ENCODE measurements at regions not wholly inside any gene's neighbourhood (a gene's known extent, or its start where the extent isn't known, plus 50 kb on each side); places are given as distances from the start of the nearest gene placed in this dataset.

DNA sequence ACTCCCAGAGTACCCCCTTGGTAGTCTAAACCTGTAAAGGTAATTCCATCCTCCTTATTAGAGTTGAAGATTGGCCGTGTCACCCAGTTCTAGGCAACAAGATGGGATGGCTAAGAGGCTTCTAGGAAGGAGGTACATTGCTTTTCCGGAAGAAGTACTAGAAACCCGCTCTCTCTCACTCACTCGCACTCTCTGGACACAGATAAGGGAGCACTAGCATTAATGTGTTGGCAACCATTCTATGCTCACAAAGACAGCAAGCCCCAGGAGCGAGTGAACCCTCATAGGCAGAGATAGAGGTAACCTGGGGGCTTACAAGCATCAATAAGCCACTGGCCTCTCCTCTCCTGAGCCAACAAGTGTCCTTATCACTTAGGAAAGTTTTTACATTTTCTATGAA is 503.2 kb upstream of the JARID2 start:
- TF ChIP-seq, protein P1, sequence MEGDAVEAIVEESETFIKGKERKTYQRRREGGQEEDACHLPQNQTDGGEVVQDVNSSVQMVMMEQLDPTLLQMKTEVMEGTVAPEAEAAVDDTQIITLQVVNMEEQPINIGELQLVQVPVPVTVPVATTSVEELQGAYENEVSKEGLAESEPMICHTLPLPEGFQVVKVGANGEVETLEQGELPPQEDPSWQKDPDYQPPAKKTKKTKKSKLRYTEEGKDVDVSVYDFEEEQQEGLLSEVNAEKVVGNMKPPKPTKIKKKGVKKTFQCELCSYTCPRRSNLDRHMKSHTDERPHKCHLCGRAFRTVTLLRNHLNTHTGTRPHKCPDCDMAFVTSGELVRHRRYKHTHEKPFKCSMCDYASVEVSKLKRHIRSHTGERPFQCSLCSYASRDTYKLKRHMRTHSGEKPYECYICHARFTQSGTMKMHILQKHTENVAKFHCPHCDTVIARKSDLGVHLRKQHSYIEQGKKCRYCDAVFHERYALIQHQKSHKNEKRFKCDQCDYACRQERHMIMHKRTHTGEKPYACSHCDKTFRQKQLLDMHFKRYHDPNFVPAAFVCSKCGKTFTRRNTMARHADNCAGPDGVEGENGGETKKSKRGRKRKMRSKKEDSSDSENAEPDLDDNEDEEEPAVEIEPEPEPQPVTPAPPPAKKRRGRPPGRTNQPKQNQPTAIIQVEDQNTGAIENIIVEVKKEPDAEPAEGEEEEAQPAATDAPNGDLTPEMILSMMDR (IDR thresholded peaks at IDR 0.05): no peak
- TF ChIP-seq EP300 (IDR thresholded peaks at IDR 0.05) (no peak), POLR2A (IDR thresholded peaks at IDR 0.05; ENCODE audit: low read depth) (no peak), POLR2AphosphoS5 (IDR thresholded peaks at IDR 0.05) (no peak)
- H3K36me3 ChIP-seq: no peaks in the 10 kb centered on the region
- 96% methylated on average over 5 of the region's 5 CpGs for WGBS

DNA sequence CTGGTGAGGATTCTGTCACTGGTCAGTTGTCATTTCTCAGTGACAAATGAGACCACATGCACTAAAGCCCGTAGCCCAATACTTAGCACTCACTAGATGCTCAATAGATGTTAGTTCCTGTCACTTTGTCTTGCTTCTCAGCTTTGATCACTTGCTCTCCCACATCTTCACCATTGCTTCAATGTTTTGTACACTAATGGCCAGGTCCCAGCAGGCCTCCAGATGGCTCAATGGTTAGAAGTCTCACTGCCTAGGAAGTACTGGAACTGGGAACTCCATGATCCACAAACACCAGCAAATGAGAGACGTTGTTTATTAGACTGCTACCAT is 502.8 kb upstream of the JARID2 start:
- Histone ChIP-seq H3K27ac (replicated peaks in 1 of 4) (peak overlapping the region in 2 of 4 donors; percentile 17 to 23), H3K9me3 (no peaks in the 10 kb centered on the region), H3K36me3 (no peaks in the 10 kb centered on the region), H3K4me1 (peaks cover 0 to 7% (median 3%) of the 10 kb centered on the region in 4 donors), H3K4me3 (no peak overlapping the region), H3K27me3 (no peaks in the 10 kb centered on the region)
- no peak for TF ChIP-seq EP300 (IDR thresholded peaks at IDR 0.05)
- TF ChIP-seq POLR2A (IDR thresholded peaks at IDR 0.05; ENCODE audit: low read depth): no peak
- TF ChIP-seq POLR2AphosphoS5 (IDR thresholded peaks at IDR 0.05): no peak
- TF ChIP-seq, protein P1 (IDR thresholded peaks at IDR 0.05): no peak
- intact Hi-C loops (cut with DNase I): no loop called here
- WGBS: 84% methylated on average over 2 of the region's 2 CpGs
- no peak for DNase-seq (ENCODE audit: extremely low spot score)

More for the DNA sequence above, 503.2 kb upstream of the JARID2 start:
- Histone ChIP-seq H3K27ac (replicated peaks in 1 of 4) (peak overlapping the region in 2 of 4 donors; percentile 17 to 23), H3K9me3 (no peaks in the 10 kb centered on the region), H3K4me3 (no peak overlapping the region), H3K4me1 (peaks cover 0 to 7% (median 3%) of the 10 kb centered on the region in 4 donors), H3K27me3 (no peaks in the 10 kb centered on the region)
- intact Hi-C loops (cut with DNase I): no loop called here
- no peak for DNase-seq (ENCODE audit: extremely low spot score)

DNA sequence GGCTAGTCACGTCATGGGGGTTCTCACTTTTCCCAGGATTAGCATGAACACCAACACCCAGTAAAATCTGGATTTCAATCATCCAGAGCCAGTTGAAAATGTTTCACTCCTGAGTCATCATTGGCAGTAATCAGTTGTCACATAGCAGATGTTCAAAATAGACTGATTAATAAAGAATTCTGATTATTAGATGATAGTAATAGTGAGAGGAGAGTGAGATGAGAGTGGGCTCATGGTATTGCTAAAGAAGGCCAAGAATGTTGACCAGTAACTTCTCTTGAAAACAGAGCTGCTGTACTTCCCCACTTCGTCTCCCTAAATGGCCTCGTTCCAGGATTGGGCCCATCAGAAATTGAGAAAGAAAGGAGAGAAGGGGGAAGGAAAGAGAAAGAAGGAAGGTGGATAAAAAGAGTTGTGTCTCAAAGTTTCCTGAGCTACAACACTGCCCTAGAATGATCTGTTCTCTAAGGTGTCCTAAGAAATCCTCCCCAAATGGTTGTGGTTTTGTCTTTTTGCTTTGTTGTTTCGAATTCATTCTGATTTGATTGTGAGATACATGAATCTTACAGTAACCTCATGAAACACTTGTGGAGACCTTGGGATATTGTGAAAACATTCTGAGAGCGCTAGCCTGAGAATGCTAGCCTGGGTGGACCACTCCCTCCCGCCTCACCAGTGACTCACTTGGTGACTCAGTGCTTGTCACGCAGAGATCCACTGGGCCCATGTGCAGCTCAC is 502.2 kb upstream of the JARID2 start:
- peak overlapping the region in 3 of 4 donors; percentile 17 to 51 (median 23) for H3K27ac ChIP-seq (replicated peaks in 1 of 4)
- intact Hi-C loops (cut with DNase I): no loop called here
- no peak overlapping the region for H3K4me3 ChIP-seq
- TF ChIP-seq POLR2AphosphoS5 (IDR thresholded peaks at IDR 0.05): peak; percentile 4 to 25
- TF ChIP-seq POLR2A (IDR thresholded peaks at IDR 0.05; ENCODE audit: low read depth): no peak
- DNase-seq (ENCODE audit: extremely low spot score): no peak
- H3K27me3 ChIP-seq: no peaks in the 10 kb centered on the region
- H3K4me1 ChIP-seq: peaks cover 0 to 7% (median 3%) of the 10 kb centered on the region in 4 donors
- H3K9me3 ChIP-seq: no peaks in the 10 kb centered on the region
- H3K36me3 ChIP-seq: no peaks in the 10 kb centered on the region
- 60% methylated on average over 6 of the region's 7 CpGs for WGBS

DNA sequence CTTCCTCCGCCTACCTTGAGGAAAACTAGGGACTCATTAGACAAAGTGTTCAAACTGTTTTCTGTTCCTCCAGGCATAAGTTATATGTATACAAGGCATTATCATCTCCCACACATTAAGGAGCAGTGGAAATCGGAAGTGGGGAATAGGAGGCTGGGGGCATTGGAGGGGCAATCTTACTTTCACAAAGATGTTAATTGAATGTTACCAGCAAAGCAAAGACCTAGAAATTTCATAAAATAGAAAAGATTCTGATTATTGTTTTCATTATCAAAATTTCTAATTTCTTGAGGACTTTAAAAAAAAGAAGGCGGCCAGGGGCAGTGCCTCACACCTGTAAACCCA is 501.7 kb upstream of the JARID2 start:
- TF ChIP-seq, protein P1 (IDR thresholded peaks at IDR 0.05): no peak
- no peak for TF ChIP-seq POLR2AphosphoS5 (IDR thresholded peaks at IDR 0.05)
- TF ChIP-seq POLR2A (IDR thresholded peaks at IDR 0.05; ENCODE audit: low read depth): no peak
- no peak for TF ChIP-seq EP300 (IDR thresholded peaks at IDR 0.05)
- DNase-seq (ENCODE audit: extremely low spot score): no peak
- 95% methylated on average over 3 of the region's 3 CpGs for WGBS
- no peaks in the 10 kb centered on the region for H3K9me3 ChIP-seq
- intact Hi-C loops (cut with DNase I): no loop called here
- no peak overlapping the region for H3K4me3 ChIP-seq
- no peak overlapping the region for H3K27ac ChIP-seq (replicated peaks in 1 of 4)
- no peaks in the 10 kb centered on the region for H3K27me3 ChIP-seq
- H3K36me3 ChIP-seq: no peaks in the 10 kb centered on the region
- peaks cover 0 to 7% (median 3%) of the 10 kb centered on the region in 4 donors for H3K4me1 ChIP-seq

DNA sequence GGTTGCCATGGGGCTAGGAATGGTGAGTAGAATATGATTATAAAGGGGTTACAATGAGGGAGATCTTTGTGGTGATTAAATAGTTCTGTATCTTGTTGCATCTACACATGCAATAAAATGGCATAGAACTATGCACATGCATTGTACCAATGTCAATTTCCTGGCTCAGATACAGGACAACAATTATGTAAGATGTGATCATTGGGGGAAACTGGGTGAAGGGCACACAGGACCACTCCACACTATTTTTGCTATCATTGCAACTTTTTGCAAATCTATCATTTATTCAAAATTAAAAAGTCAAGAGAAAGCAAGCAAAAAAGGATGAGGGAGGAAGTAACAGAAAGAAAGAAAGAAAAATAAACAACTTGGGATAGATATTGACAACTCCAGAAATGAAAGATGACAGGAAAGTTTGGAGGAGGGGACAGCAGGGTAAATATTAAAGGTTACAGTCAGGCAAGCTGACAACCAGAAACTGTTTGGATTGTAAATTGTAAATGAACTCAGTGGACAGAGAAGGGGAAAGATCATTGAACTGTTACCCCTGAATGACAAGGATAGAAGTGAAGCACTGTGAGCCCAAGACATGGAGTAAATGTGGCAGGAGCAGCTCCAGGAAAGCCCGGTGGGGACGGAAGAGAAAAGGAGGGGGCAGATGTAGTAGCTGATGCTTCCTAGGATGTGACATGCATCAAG is 499.6 kb upstream of the JARID2 start:
- intact Hi-C loops (cut with DNase I): no loop called here
- no peak for TF ChIP-seq POLR2A (IDR thresholded peaks at IDR 0.05; ENCODE audit: low read depth)
- TF ChIP-seq, protein P1 (IDR thresholded peaks at IDR 0.05): no peak
- no peak for TF ChIP-seq EP300 (IDR thresholded peaks at IDR 0.05)
- no peak for TF ChIP-seq POLR2AphosphoS5 (IDR thresholded peaks at IDR 0.05)
- Histone ChIP-seq H3K36me3 (no peaks in the 10 kb centered on the region), H3K4me1 (peaks cover 0 to 7% (median 3%) of the 10 kb centered on the region in 4 donors), H3K27me3 (no peaks in the 10 kb centered on the region), H3K4me3 (no peak overlapping the region), H3K9me3 (no peaks in the 10 kb centered on the region), H3K27ac (replicated peaks in 1 of 4) (no peak overlapping the region)
- no peak for DNase-seq (ENCODE audit: extremely low spot score)
- 81% methylated on average over 2 of the region's 2 CpGs for WGBS
